Mammary epithelial cell (primary cell): ENCODE measurements at regions not wholly inside any gene's neighbourhood (a gene's known extent, or its start where the extent isn't known, plus 50 kb on each side); places are given as distances from the start of the nearest gene placed in this dataset.

Experiments
- CTCF ChIP-seq, 2 donors: IDR thresholded peaks in 1 of 2; conservative IDR thresholded peaks in 1 of 2; 2 replicates each; pipeline ENCODE4 v1.5.1; 2011 to 2012; ENCODE audit warnings: inconsistent platforms in 2 of 2, low read length in 2 of 2, mild to moderate bottlenecking in 2 of 2, control low read depth in 1 of 2, low read depth in 1 of 2; ENCODE audit not compliant: insufficient read depth in 1 of 2; ENCODE audit errors: extremely low read depth in 1 of 2
- EZH2 ChIP-seq: IDR thresholded peaks from 2 replicates; pipeline ENCODE4 v1.6.1; 2012; ENCODE audit warnings: low read length, inconsistent platforms, borderline replicate concordance

GRCh38 chr5:143541943-143542797 lies 138.7 kb upstream of the NR3C1 start:
- no peak for TF ChIP-seq CTCF (conservative IDR thresholded peaks at IDR 0.05 in 1 of 2, IDR thresholded peaks at IDR 0.05 in 1 of 2; ENCODE audit: extremely low read depth in 1 of 2, insufficient read depth in 1 of 2, low read depth in 1 of 2, low read length in 2 of 2)
- TF ChIP-seq EZH2, result no peak
